ENCODE measurements at regions not wholly inside any gene's neighbourhood (a gene's known extent, or its start where the extent isn't known, plus 50 kb on each side); places are given as distances from the start of the nearest gene placed in this dataset.

DNA sequence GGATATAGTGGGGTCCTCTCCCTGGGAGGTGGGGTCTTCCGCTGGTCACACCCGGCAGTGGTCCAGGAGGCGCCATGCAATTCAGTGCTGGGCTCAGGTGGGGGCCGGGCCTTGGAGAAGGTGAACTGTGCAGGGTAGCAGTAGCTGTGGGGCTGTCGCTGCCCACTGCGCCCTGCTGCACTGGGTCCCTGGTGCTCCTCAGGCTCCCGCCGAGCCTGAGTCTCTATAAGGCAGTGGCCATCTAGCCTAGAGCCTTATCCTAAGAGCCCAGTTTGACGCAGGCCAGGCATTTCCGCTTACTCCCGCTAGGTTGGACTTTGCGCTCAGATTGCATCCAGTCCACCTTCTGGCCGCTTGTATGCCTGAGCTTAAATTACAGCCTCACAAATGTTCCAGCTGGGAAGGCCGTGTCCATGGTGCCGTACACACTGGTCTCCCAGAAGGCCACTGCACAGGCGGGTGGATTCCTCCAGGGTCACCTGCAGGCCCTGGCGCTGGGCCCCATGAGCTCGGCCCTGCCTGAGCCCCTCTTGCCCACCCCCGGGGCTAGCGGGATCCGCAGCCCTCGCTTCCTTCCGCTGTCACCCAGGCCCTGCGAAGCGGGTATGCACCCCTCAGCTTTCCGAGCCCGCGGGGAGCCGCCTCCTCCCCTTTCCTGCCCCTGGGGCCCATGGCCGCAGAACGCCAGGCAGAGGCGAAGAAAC lies 1762.2 kb downstream of the TP53TG3F start:
- TF ChIP-seq, protein P1, sequence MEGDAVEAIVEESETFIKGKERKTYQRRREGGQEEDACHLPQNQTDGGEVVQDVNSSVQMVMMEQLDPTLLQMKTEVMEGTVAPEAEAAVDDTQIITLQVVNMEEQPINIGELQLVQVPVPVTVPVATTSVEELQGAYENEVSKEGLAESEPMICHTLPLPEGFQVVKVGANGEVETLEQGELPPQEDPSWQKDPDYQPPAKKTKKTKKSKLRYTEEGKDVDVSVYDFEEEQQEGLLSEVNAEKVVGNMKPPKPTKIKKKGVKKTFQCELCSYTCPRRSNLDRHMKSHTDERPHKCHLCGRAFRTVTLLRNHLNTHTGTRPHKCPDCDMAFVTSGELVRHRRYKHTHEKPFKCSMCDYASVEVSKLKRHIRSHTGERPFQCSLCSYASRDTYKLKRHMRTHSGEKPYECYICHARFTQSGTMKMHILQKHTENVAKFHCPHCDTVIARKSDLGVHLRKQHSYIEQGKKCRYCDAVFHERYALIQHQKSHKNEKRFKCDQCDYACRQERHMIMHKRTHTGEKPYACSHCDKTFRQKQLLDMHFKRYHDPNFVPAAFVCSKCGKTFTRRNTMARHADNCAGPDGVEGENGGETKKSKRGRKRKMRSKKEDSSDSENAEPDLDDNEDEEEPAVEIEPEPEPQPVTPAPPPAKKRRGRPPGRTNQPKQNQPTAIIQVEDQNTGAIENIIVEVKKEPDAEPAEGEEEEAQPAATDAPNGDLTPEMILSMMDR (IDR thresholded peaks at IDR 0.05; ENCODE audit: low read depth, low read length, missing control alignments) = no peak
- DNase-seq (ENCODE audit: low read depth) = no peak
- H3K4me3 ChIP-seq (ENCODE audit: low read depth, low read length) = no peak overlapping the region

DNA sequence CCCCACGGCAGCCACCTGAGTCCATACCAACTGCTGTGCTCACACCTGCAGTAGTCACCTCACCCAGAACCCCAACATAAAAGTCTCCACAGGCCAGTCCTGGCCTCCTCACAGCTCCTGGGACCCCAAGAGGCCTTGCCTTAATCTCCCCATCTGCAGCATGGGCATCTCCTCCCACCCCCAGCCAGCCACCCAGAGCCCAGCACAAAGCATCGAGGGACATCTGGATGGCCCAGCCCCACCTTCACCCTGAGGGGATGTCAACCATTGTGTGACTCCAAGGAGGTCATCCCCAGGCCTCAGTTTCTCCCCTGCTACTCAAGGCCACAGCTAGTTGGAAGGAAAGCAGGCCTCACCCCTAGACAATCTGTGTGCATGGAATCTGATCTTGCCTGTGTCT lies 1775.3 kb downstream of the TP53TG3F start:
- H3K4me3 ChIP-seq (ENCODE audit: low read depth, low read length) = no peak overlapping the region
- no peak for DNase-seq (ENCODE audit: low read depth)
- TF ChIP-seq, protein P1 (IDR thresholded peaks at IDR 0.05; ENCODE audit: low read depth, low read length, missing control alignments) = no peak

- TF ChIP-seq, protein P1 (IDR thresholded peaks at IDR 0.05; ENCODE audit: low read depth, low read length, missing control alignments) = no peak
- no peak overlapping the region for H3K4me3 ChIP-seq (ENCODE audit: low read depth, low read length)
- DNase-seq (ENCODE audit: low read depth) = no peak
These were observed 1780.1 kb downstream of the TP53TG3F start for GRCh38 chr16:35239561-35239960.

- H3K4me3 ChIP-seq (ENCODE audit: low read depth, low read length) = no peak overlapping the region
- no peak for DNase-seq (ENCODE audit: low read depth)
- TF ChIP-seq, protein P1 (IDR thresholded peaks at IDR 0.05; ENCODE audit: low read depth, low read length, missing control alignments) = no peak
These were observed 1789.6 kb downstream of the TP53TG3F start for GRCh38 chr16:35249051-35249450.

DNA sequence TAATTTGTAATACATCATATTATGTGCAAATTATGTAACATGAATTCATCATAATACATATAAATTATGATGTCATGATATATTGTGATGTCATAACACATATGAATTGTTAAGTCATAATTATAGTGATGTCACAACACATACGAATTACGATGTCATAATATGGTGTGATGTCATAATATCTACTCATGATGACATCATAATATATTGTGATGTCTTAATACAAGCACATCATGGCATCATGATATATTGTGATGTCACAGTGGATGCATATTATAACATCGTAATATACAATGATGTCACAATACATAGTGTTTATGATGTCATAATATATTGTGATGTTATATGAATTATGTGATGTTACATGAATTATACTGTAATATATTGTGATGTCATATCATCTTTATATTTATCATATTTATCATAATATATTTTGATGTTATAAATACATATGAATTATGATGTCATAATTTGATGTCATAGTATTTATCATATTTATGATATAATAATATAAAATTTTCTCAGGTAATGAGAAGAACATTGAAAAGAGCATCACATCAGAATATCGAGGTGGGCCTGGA lies 1793.0 kb downstream of the TP53TG3F start:
- H3K4me3 ChIP-seq (ENCODE audit: low read depth, low read length) = no peak overlapping the region
- TF ChIP-seq, protein P1 (IDR thresholded peaks at IDR 0.05; ENCODE audit: low read depth, low read length, missing control alignments) = no peak
- no peak for DNase-seq (ENCODE audit: low read depth)

GRCh38 chr16:35255186-35255803 lies 1795.9 kb downstream of the TP53TG3F start:
- no peak for DNase-seq (ENCODE audit: low read depth)
- no peak overlapping the region for H3K4me3 ChIP-seq (ENCODE audit: low read depth, low read length)
- TF ChIP-seq, protein P1 (IDR thresholded peaks at IDR 0.05; ENCODE audit: low read depth, low read length, missing control alignments) = no peak

All from GM12864 (cell line).